ENCODE measurements at regions not wholly inside any gene's neighbourhood (a gene's known extent, or its start where the extent isn't known, plus 50 kb on each side); places are given as distances from the start of the nearest gene placed in this dataset.

DNA sequence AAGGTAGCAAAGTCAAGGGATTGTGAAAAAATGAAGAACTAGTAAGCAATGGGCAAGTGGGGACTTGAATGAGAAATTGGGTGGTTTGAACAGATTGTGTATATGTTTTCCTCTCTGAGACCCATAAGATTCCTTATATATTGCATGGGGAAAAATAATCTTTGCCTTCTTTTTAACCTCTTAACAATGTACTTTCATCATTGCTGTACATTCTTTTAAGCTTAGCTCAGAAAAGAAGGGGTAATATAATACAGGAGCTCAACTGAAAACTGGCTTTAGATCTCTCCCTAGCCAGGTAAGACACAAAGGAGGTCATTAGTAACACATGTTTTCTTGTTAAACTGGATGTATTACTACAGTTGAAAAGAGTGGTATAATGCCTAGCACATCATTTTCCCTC lies 287.2 kb downstream of the RNF144B start:
- DNase-seq: no peak

DNA sequence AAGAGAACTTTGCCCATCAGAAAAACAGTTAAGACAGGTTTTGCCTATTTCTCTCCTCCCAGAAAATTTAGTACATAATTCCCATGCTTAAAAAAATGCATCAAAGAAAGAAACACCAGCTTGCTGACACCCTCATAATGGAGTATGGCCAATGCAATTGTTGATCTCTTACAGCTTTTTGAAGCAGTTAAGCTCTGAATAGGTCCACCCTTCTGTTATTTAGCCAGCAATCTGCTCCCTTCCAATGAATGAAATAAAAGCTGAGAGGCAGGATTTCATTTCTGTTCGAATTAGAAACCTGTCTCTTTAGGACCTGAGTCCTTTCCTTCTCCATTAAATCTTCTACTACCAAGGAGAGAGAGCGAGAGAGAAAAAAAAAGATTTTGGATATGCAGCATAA lies 288.7 kb downstream of the RNF144B start:
- DNase-seq: no peak

DNA sequence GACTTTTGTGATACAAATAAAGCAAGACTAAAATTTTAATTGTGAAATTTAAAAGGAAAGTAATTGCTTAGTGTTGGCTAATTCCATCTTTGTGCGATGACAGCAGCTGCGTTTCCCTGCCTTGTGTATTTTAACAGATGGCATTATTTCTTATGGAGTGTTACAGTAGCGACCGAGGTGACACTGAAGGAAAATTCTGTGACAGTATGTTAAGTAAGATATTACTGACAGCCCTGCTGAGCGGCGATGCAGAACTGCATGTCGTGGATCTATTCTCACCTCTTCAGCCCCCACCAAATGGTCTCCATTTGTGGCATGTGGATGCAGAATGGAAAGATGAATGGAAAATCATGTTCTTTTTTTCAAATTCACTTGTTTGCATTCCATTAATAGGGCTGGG lies 289.4 kb downstream of the RNF144B start:
- no peak for DNase-seq

GRCh38 chr6:18680842-18681241 lies 293.7 kb downstream of the RNF144B start:
- DNase-seq: no peak

DNA sequence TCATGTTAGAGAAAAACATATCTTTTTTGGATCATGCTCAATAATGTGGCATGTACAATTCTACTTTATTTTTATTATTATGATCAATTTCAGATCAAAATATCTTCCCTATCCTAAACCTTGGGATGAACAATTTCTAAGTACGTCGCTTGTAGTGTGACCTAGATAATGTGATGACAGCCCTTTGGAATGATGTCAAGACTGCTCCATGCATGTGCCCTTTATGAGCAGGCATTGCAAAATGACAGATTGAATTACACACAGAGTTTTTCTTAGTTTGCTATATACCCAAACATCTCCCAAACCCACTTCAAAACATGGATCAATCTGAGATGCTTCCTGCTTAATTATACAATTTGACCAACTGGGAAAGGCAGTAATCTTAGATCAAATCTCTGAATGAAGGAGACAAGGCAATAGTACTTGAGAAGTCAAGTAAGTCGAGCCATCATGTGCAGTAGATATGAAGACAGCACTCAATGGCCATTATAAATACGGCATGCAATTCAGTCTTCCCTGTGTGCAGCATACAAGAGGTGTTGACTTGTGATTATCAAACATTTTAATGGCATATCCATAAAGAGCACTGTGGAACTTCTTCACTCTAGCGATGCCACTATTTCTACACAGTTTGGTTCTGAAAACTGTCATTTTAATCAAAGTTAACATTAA lies 294.8 kb downstream of the RNF144B start:
- DNase-seq: no peak

DNA sequence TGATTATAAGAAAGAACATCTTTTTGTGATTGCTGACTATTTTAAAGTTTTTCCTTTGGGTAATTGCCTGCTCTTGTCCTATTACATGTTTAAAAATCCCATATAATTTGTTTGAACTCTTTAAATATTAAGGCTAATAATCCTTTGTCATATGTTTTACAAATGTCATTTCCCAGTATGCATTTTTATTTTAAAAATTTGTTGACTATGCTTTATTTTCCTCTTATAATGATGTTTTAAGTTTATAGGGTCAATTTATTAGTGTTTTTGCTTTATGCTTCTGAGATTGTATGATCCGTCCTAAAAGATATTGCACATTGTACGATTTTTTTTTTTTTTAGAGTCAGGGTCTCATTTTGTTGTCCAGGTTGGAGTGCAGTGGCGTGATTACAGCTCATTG lies 297.2 kb downstream of the RNF144B start:
- DNase-seq: no peak

- DNase-seq: no peak
These were observed 306.0 kb downstream of the RNF144B start for GRCh38 chr6:18692929-18693685.

DNA sequence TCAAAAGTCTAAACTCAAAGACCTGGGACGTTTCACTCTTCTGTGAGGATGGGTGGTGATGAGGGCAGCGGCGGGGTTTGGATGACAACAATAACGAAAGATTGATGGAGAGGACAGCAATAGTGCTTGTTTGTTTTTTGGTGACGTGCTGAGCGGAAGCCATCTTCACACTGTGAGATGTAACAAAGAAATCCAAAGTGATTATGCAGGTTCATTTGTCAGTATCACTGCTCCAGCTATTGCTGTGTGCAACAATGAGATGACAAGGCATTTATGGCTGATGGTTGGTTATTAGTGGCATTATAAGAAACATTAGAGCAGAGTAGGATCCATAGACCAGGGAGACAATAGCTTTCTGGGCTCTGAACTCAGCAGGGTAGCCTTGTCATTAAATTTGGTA lies 306.7 kb downstream of the RNF144B start:
- DNase-seq: no peak

DNA sequence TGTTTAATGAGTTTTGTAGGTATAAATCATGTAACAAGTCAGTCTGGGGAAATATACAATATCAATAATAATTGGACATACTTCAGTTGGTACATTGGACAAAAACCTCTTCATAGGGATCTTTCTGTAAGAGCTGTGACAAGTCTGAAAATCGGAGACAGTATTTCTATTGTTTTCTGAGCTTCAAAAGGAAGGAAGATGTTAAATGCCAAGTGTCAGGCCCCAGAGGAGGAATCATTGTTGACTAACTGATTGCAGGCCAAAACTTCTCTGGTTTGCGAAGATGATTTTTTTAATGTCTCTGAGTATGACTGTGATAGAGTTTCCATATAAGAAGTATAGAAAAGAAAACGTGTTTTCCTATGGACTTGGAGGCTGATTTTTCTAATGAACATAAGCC lies 316.4 kb downstream of the RNF144B start:
- no peak for DNase-seq

DNA sequence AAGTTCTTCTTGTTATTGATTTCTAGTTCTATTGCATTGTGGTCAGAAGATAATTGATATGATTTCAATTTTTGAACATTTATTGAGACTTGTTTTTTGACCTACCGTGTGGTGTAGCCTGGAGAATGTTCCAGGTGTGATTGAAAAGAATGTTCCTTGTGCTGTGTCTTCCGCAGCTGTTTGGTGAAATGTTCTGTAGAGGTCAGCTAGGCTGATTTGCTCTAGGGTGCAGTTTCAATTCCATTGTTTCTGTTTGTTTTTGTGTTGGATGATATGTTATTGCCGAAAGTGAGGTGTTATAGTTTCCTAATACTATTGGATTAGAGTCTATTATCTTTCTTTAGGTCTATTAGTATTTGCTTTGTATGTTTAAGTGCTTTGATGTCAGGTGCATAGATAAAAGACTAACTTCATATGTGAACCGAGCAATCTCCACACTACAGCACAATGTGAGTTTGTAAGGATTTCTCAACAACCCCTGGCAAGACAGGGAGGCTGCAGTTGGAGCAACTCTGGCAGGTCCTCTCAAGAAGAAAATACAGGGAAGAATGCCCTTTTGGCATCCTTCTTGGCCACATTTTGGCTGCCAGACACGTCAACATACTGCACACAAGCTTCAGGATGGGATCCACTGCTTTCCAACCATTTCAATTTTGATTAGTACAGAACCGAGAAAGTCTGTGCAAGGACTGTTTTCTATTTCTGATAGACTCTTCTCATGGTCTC lies 320.7 kb downstream of the RNF144B start:
- DNase-seq: no peak

DNA sequence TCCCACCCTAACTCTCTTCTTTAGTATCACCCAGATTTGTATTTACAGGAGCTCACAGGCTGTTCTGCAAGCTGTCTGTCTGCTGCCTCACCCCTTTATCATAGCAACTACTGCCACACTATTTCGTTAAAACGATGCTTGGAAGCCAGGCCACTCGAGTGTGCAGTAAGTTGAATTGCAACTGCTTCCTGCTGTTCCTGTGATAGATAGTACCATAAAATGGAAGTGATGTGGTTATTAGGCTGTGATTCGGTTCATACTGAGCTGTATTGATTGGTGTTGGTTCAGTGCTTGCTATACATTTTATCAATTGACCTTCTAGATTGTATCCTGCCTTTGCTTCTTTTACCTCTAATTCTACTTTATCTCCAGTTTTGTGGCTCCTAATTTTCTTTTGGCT lies 325.4 kb downstream of the RNF144B start:
- DNase-seq: no peak

- no peak for DNase-seq
These were observed 332.9 kb downstream of the RNF144B start for GRCh38 chr6:18720075-18720474.

- DNase-seq: no peak
These were observed 336.9 kb downstream of the RNF144B start for GRCh38 chr6:18724056-18724455.

GRCh38 chr6:18725449-18725848 lies 338.3 kb downstream of the RNF144B start:
- no peak for DNase-seq

- DNase-seq: no peak
These were observed 346.9 kb downstream of the RNF144B start for GRCh38 chr6:18733921-18734550.

DNA sequence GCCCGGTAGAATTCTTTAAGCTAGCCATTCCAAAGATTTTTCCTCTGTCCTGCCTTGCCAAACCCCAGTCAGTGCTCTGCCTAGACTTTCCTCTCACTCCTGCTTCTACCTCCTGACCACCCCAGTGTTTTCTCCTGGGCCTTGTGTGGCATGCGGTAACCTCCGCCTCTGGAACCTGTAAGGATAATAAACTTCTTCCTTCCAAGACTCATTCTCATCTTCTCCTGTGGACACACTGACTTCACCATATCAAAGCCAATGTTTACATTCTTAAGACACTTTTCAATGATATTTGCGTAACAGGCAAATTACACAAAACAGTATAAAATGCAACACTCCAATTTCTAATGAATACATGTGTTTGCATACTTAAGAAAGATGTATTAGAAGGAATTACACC lies 354.6 kb downstream of the RNF144B start:
- no peak for DNase-seq

DNA sequence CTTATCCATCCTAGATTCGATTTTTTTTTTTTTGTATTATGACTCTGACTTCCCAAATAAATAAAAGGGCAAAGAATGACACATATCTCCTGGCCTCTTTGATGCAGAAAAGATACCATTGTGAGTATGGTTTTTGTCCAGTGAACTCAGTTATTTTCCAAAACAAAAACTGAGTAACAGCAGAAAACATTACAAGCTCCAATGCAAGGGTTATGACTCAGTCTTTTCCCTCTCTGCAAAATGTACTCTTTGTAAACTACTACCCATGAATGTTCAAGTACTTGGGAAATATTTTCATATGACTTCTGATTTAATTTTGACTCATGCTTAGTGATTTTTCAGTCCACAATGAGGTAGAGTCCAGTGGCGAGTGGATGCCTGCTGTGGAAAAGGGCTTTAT lies 355.3 kb downstream of the RNF144B start:
- no peak for DNase-seq

DNA sequence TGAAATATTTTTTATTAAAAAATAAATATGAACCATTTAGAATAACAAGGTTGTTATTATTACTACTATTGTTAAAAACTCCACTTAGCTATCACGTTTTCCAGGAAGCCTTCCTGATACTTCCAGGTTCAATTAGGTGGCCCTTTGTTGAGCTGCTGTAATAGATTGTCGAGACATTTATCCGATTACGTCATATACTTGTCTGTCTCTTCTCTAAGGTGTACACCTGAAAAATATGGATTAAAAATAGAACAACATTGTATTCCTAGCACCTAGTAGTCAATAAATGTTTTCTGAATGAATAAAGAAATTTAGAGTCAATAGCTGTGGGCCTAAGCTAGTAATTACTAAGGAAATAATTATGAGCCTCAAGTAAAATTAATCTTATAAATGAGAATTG lies 359.6 kb downstream of the RNF144B start:
- no peak for DNase-seq

DNA sequence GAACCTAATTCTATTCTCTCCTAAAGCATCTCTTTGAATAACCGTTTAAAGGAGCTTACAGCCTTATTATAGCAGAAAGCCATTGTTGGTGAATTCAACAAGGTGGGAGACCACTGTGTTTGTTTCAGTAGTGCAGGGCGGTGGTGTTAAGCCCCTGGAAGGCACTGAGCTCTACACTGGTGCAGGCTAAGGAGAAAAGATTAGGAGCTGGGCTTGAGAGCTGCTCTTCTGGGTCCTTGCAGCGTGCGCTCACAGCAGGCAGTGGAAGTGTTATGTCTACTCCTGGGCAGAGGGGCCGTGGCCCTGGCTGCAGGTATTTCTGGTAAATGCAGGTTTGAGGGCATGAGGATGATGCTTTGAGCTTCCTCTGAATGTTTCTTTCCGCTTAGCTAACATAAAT lies 361.2 kb downstream of the RNF144B start:
- DNase-seq: no peak

GRCh38 chr6:18752278-18753068 lies 365.3 kb downstream of the RNF144B start:
- DNase-seq: no peak

GRCh38 chr6:18753076-18753475 lies 365.9 kb downstream of the RNF144B start:
- no peak for DNase-seq

GRCh38 chr6:18763086-18763485 lies 375.9 kb downstream of the RNF144B start:
- DNase-seq: no peak

GRCh38 chr6:18784794-18785193 lies 397.6 kb downstream of the RNF144B start:
- no peak for DNase-seq
